ENCODE measurements at regions not wholly inside any gene's neighbourhood (a gene's known extent, or its start where the extent isn't known, plus 50 kb on each side); places are given as distances from the start of the nearest gene placed in this dataset.

- no peak for DNase-seq
These were observed 151.3 kb downstream of the BTG1 start for GRCh38 chr12:91994208-91994797.

- DNase-seq, result no peak
These were observed 152.2 kb downstream of the BTG1 start for GRCh38 chr12:91993287-91994017.

GRCh38 chr12:91991399-91992187 lies 154.1 kb downstream of the BTG1 start:
- DNase-seq, result no peak

- no peak for DNase-seq
These were observed 155.1 kb downstream of the BTG1 start for GRCh38 chr12:91990525-91990924.

GRCh38 chr12:91989143-91989542 lies 156.5 kb downstream of the BTG1 start:
- DNase-seq, result no peak

GRCh38 chr12:91988086-91988923 lies 157.3 kb downstream of the BTG1 start:
- DNase-seq, result no peak

- no peak for DNase-seq
These were observed 159.6 kb downstream of the BTG1 start for GRCh38 chr12:91986084-91986483.

- DNase-seq, result no peak
These were observed 160.5 kb downstream of the BTG1 start for GRCh38 chr12:91985002-91985787.

- DNase-seq, result no peak
These were observed 161.1 kb downstream of the BTG1 start for GRCh38 chr12:91984556-91984955.

GRCh38 chr12:91983935-91984334 lies 161.7 kb downstream of the BTG1 start:
- no peak for DNase-seq

- no peak for DNase-seq
These were observed 162.7 kb downstream of the BTG1 start for GRCh38 chr12:91982946-91983345.

GRCh38 chr12:91980389-91980821 lies 165.2 kb downstream of the BTG1 start:
- no peak for DNase-seq

- no peak for DNase-seq
These were observed 167.5 kb downstream of the BTG1 start for GRCh38 chr12:91978143-91978542.

- DNase-seq, result no peak
These were observed 169.8 kb downstream of the BTG1 start for GRCh38 chr12:91975891-91976290.

- DNase-seq, result no peak
These were observed 171.0 kb downstream of the BTG1 start for GRCh38 chr12:91974541-91975085.

- DNase-seq, result no peak
These were observed 171.8 kb downstream of the BTG1 start for GRCh38 chr12:91973813-91974212.

GRCh38 chr12:91972896-91973295 lies 172.8 kb downstream of the BTG1 start:
- DNase-seq, result no peak

GRCh38 chr12:91968777-91969171 lies 176.9 kb downstream of the BTG1 start:
- DNase-seq, result no peak

- no peak for DNase-seq
These were observed 177.4 kb downstream of the BTG1 start for GRCh38 chr12:91968076-91968776.

- DNase-seq, result no peak
These were observed 178.1 kb downstream of the BTG1 start for GRCh38 chr12:91967590-91967989.

GRCh38 chr12:91965781-91966180 lies 179.9 kb downstream of the BTG1 start:
- no peak for DNase-seq

Data from NCI-H226 (cell line).